Colonic mucosa (tissue), 4 donors: ENCODE measurements at regions not wholly inside any gene's neighbourhood (a gene's known extent, or its start where the extent isn't known, plus 50 kb on each side); places are given as distances from the start of the nearest gene placed in this dataset.

ENCODE experiments used
- DNase-seq: peaks from one replicate; pipeline ENCODE4 v3.0.0-alpha.2; 2020
- H3K27ac ChIP-seq: fragments of 200-600 bp; one replicate; pipeline ENCODE4 v1.8.0; 2021
- H3K27me3 ChIP-seq: fragments of 200-600 bp; one replicate; pipeline ENCODE4 v1.8.0; 2021
- H3K36me3 ChIP-seq: fragments of 200-600 bp; one replicate; pipeline ENCODE4 v1.8.0; 2021
- H3K4me1 ChIP-seq: fragments of 200-600 bp; one replicate; pipeline ENCODE4 v1.8.0; 2021; ENCODE audit warnings: mild to moderate bottlenecking
- H3K4me3 ChIP-seq: fragments of 200-600 bp; one replicate; pipeline ENCODE4 v1.8.0; 2021
- H3K9ac ChIP-seq, 2 donors: one replicate each; pipeline ENCODE4 v1.7.0; 2013; ENCODE audit warnings: control low read depth in 2 of 2, low read depth in 2 of 2, low read length in 2 of 2
- H3K9me3 ChIP-seq: fragments of 200-600 bp; one replicate; pipeline ENCODE4 v1.8.0; 2021
- intact Hi-C: fragments of 100-400 bp; cut with DNase I; formaldehyde crosslinking; loops from one replicate; pipeline ENCODE4 v1.14.1; 2022
- TF ChIP-seq, protein P1 (sequence below): fragments of 200-600 bp; IDR thresholded peaks from one replicate; pipeline ENCODE4 v1.8.0; 2022; ENCODE audit warnings: antibody characterized with exemption, mild to moderate bottlenecking
- donor health status: healthy.
- donor health status: DM: no; HTN: no; CAD: no.
- donor health status: DM: no; HTN: no; CAD: no.

DNA sequence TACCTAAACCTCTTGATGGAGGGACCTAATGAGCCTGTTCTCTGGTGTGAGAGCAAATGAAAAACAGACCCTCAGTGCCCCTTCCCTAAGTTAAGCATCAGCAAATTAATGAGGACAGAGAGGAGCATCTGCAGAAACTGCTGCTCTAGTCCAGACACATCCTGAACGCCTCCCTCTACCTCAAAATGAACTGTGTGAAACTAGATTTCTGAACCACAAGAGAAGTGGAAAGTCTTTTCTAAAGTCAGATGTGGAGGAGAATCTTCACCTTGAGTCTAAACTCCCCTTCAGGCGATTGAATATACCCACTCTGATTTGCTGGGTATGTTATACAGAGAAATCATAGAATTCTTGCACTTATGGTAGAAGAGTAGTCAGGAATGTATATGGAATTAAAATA lies 104.4 kb upstream of the AMZ2 start:
- Histone ChIP-seq H3K4me3 (no peak overlapping the region), H3K36me3 (no peaks in the 10 kb centered on the region), H3K27me3 (no peaks in the 10 kb centered on the region), H3K9ac (no peak overlapping the region), H3K9me3 (no peaks in the 10 kb centered on the region), H3K4me1 (no peaks in the 10 kb centered on the region), H3K27ac (no peak overlapping the region)
- TF ChIP-seq, protein P1, sequence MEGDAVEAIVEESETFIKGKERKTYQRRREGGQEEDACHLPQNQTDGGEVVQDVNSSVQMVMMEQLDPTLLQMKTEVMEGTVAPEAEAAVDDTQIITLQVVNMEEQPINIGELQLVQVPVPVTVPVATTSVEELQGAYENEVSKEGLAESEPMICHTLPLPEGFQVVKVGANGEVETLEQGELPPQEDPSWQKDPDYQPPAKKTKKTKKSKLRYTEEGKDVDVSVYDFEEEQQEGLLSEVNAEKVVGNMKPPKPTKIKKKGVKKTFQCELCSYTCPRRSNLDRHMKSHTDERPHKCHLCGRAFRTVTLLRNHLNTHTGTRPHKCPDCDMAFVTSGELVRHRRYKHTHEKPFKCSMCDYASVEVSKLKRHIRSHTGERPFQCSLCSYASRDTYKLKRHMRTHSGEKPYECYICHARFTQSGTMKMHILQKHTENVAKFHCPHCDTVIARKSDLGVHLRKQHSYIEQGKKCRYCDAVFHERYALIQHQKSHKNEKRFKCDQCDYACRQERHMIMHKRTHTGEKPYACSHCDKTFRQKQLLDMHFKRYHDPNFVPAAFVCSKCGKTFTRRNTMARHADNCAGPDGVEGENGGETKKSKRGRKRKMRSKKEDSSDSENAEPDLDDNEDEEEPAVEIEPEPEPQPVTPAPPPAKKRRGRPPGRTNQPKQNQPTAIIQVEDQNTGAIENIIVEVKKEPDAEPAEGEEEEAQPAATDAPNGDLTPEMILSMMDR = no peak
- DNase-seq = no peak
- intact Hi-C loops = no loop called here

GRCh38 chr17:68145088-68145487 lies 102.8 kb upstream of the AMZ2 start:
- H3K36me3 ChIP-seq = no peaks in the 10 kb centered on the region
- intact Hi-C loops = no loop called here
- no peaks in the 10 kb centered on the region for H3K9me3 ChIP-seq
- no peak overlapping the region for H3K9ac ChIP-seq
- H3K27me3 ChIP-seq = no peaks in the 10 kb centered on the region
- TF ChIP-seq, protein P1 = no peak
- no peak overlapping the region for H3K27ac ChIP-seq
- H3K4me1 ChIP-seq = no peaks in the 10 kb centered on the region
- DNase-seq = no peak
- no peak overlapping the region for H3K4me3 ChIP-seq

GRCh38 chr17:68148936-68149335 lies 98.9 kb upstream of the AMZ2 start:
- Histone ChIP-seq H3K4me3 (no peak overlapping the region), H3K27ac (no peak overlapping the region), H3K36me3 (no peaks in the 10 kb centered on the region), H3K9ac (no peak overlapping the region), H3K4me1 (no peaks in the 10 kb centered on the region), H3K27me3 (no peaks in the 10 kb centered on the region), H3K9me3 (no peaks in the 10 kb centered on the region)
- DNase-seq = no peak
- TF ChIP-seq, protein P1 = no peak
- intact Hi-C loops = no loop called here

GRCh38 chr17:68152161-68152571 lies 95.7 kb upstream of the AMZ2 start:
- peak overlapping the region in 1 of 2 donors; percentile 14 for H3K9ac ChIP-seq
- DNase-seq = peak; percentile 76
- H3K9me3 ChIP-seq = no peaks in the 10 kb centered on the region
- H3K4me1 ChIP-seq = no peaks in the 10 kb centered on the region
- no peaks in the 10 kb centered on the region for H3K36me3 ChIP-seq
- peak overlapping the region; percentile 14 for H3K4me3 ChIP-seq
- TF ChIP-seq, protein P1 = no peak
- intact Hi-C loops = no loop called here
- no peaks in the 10 kb centered on the region for H3K27me3 ChIP-seq
- H3K27ac ChIP-seq = no peak overlapping the region

GRCh38 chr17:68155692-68156091 lies 92.2 kb upstream of the AMZ2 start:
- TF ChIP-seq, protein P1 = no peak
- H3K4me1 ChIP-seq = no peaks in the 10 kb centered on the region
- intact Hi-C loops = no loop called here
- H3K36me3 ChIP-seq = no peaks in the 10 kb centered on the region
- H3K27me3 ChIP-seq = no peaks in the 10 kb centered on the region
- H3K4me3 ChIP-seq = no peak overlapping the region
- H3K9me3 ChIP-seq = no peaks in the 10 kb centered on the region
- H3K9ac ChIP-seq = no peak overlapping the region
- H3K27ac ChIP-seq = no peak overlapping the region
- no peak for DNase-seq
